Activated CD4-positive, alpha-beta memory T cell treated with anti-CD3 and anti-CD28 coated beads, Interleukin-2, amount 10 ng/mL, durations not matched to agents 7 days and 5 days (primary cell): ENCODE measurements at regions not wholly inside any gene's neighbourhood (a gene's known extent, or its start where the extent isn't known, plus 50 kb on each side); places are given as distances from the start of the nearest gene placed in this dataset.

Experiments used
- CTCF ChIA-PET: fragments of 350-600 bp; sonication (Branson Sonifier 250); formaldehyde crosslinking; loops from one replicate; lab custom pipeline; 2021; ENCODE audit warnings: antibody characterized with exemption, inconsistent platforms; lab: Charles Lee
- POLR2A ChIA-PET: fragments of 350-600 bp; sonication (Branson Sonifier 250); formaldehyde crosslinking; loops from one replicate; lab custom pipeline; 2021; ENCODE audit warnings: antibody characterized with exemption; lab: Charles Lee
- DNase-seq: peaks from one replicate; pipeline ENCODE4 v3.0.0-alpha.2; 2020
- H3K27ac Mint-ChIP-seq: one replicate; pipeline ENCODE4 v1.8.0; 2021; ENCODE audit warnings: mild to moderate bottlenecking, mixed read lengths
- H3K27me3 Mint-ChIP-seq: one replicate; pipeline ENCODE4 v1.8.0; 2021; ENCODE audit warnings: mixed read lengths
- H3K36me3 Mint-ChIP-seq: one replicate; pipeline ENCODE4 v1.8.0; 2021; ENCODE audit warnings: low read depth, mixed read lengths
- H3K4me1 Mint-ChIP-seq: one replicate; pipeline ENCODE4 v1.8.0; 2021; ENCODE audit warnings: mixed read lengths
- H3K4me3 Mint-ChIP-seq: one replicate; pipeline ENCODE4 v1.8.0; 2021; ENCODE audit warnings: mild to moderate bottlenecking, mixed read lengths
- H3K9me3 Mint-ChIP-seq: one replicate; pipeline ENCODE4 v1.8.0; 2021; ENCODE audit warnings: mixed read lengths

DNA sequence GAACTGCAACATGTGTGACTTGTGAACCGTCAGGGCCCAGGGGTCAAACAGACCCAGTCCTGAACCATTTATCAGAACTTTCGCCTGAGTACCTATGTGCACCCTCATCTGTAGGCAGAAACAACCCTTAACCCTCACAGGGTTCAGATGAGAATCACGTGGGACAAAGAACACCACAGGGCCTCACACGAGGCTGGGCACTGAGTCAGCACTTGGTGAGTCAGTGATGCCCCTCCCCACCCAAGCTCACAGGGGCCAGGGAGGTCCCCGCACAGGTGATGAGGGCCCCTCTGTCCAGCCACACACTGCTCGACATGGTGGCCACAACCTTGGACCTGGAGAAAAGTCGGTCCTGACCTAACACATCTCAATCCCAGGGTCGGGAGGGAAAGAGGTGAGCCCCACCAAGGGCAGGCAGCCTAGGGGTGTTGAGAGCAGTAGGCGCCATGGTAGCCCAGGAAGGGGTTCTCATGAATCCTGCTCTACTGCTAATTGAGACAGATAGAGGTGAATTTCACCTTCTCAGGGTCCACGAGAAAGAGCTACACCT lies 176.4 kb downstream of the SHANK2 start:
- CTCF ChIA-PET: no interaction called here
- Mint-ChIP-seq H3K4me3 (no peak overlapping the region), H3K36me3 (no peaks in the 10 kb centered on the region), H3K27ac (no peak overlapping the region), H3K9me3 (no peaks in the 10 kb centered on the region), H3K27me3 (no peaks in the 10 kb centered on the region), H3K4me1 (no peaks in the 10 kb centered on the region)
- POLR2A ChIA-PET: no interaction called here
- no peak for DNase-seq

DNA sequence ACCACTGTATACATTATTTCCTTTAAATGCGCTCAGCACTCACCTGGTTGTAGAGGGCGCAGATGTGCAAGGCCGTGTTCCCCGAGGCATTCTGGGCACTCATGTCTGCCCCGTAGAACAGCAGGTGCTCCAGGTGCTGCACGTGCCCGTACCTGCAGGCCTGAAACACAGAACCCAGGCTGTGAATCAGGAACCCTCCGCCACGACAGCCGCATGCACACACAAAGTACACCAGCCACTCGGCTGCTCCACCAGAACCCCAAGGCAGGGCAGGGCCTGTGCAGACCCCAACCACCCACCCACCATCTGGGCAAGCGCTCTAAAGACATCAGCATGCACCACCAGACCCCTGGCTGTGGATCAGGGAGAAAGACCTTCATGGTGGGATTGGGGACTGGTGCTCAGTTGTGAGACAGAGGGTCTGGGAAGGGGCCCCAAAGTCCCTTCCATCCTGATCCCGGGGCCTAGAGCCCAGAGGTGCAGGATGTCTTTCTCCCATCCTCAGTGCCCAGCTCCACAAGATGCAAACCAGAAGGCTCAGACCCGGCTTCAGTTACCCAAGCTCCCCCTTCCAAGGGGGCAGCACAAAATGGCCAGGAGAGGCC lies 177.2 kb downstream of the SHANK2 start:
- no peaks in the 10 kb centered on the region for H3K36me3 Mint-ChIP-seq
- CTCF ChIA-PET: no interaction called here
- no peak overlapping the region for H3K27ac Mint-ChIP-seq
- no peaks in the 10 kb centered on the region for H3K9me3 Mint-ChIP-seq
- POLR2A ChIA-PET: no interaction called here
- no peak overlapping the region for H3K4me3 Mint-ChIP-seq
- no peak for DNase-seq
- H3K4me1 Mint-ChIP-seq: no peaks in the 10 kb centered on the region
- H3K27me3 Mint-ChIP-seq: no peaks in the 10 kb centered on the region

DNA sequence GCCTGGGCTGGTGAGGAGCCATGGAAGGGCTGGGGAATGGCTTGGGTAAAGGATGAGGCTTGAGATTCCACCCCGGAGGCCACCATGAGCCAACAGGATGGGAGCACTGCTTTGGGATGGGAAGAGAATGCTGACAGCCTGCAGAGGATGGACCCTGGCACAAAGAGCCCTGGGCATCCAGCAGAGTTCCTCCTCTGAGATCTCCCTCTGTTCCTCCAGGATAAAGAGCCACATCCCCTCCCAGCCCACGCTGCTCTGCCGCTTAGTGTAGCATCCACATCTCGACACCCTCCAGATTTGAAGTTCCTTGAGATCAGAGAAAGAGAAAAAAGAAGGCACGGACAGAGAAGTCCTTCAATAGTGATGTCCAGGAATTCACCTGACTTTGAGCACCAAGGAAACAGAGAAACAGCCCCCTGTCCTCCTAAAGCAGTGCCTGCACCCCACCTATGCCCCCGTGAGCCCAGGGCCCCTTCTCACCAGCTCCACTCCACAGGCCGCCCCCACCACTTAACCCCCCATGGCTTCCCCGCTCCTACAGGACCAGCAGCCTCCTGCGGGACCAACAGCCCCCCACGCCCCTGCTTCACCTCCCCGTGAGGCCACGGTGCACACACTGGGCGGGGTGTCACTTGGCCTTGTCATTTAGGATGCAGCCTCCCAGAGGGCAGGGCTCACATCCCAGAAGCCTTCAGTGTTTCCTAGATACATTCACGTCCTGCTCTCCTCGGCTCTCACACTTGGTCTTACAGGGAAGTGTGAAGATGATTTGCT lies 180.5 kb downstream of the SHANK2 start:
- no peak overlapping the region for H3K27ac Mint-ChIP-seq
- no peak for DNase-seq
- no peaks in the 10 kb centered on the region for H3K36me3 Mint-ChIP-seq
- no peaks in the 10 kb centered on the region for H3K4me1 Mint-ChIP-seq
- no peak overlapping the region for H3K4me3 Mint-ChIP-seq
- H3K27me3 Mint-ChIP-seq: no peaks in the 10 kb centered on the region
- no peaks in the 10 kb centered on the region for H3K9me3 Mint-ChIP-seq
- POLR2A ChIA-PET: no interaction called here
- CTCF ChIA-PET: no interaction called here

DNA sequence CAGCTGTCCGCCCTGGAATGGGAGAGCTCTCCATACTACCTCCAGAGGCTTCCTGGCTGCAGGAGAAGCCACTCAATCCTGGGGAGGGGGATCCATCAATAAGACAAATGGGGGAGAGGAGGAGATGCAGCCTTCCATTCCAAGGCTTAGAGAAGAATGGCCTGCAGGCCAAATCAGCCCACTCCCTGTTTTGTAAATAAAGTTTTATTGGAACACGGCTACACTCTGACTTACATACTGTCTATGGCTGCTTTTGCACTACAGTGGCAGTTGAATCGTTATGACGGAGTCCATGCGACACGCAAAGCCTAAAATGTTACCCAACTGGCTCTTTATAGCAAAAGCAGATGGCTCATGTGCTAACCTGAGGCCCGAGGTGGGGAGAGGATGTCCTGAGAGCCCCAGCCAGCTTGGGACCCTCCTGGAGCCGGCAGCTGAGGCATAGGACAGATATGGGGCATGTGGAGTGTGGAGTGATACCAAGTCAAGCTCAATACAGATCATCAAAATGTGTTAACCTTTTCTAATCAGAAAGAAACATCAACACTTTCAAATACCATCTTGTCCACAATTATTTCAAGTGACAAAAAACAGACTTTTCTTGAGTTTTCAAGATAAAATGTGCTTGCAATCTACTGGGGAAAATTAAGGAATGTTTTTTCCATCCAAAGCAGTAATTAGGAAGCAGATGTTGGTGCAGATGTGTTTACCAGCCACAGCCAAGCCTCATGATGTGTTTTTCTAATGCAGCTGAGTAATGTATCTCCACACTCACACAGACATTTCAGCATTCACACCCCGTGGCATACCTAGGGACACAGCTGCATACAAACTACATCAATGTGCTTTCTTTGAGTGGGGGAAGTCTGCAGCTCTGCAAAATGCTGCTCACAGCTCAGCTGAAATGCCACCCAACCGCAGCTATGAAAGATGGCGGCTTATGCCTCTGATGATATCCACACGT lies 181.6 kb downstream of the SHANK2 start:
- no peaks in the 10 kb centered on the region for H3K9me3 Mint-ChIP-seq
- no peak overlapping the region for H3K4me3 Mint-ChIP-seq
- DNase-seq: no peak
- ChIA-PET CTCF (no interaction called here), POLR2A (no interaction called here)
- H3K36me3 Mint-ChIP-seq: no peaks in the 10 kb centered on the region
- no peaks in the 10 kb centered on the region for H3K27me3 Mint-ChIP-seq
- no peaks in the 10 kb centered on the region for H3K4me1 Mint-ChIP-seq
- H3K27ac Mint-ChIP-seq: no peak overlapping the region

DNA sequence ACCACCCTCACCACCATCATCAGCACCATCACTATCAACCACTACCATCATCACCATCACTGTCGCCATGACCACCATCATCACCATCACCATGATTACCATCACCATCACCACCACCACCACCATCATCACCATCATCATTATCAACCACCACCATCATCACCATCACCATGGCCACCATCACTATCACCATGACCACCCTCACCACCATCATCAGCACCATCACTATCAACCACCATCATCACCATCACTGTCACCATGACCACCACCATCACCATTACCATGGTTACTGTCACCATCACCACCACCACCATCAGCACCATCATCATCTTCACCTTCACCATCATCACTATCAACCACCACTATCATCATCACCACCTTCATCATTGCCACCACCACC lies 183.4 kb downstream of the SHANK2 start:
- H3K4me1 Mint-ChIP-seq: no peaks in the 10 kb centered on the region
- DNase-seq: no peak
- POLR2A ChIA-PET: no interaction called here
- CTCF ChIA-PET: no interaction called here
- H3K9me3 Mint-ChIP-seq: no peaks in the 10 kb centered on the region
- no peaks in the 10 kb centered on the region for H3K27me3 Mint-ChIP-seq
- no peaks in the 10 kb centered on the region for H3K36me3 Mint-ChIP-seq
- H3K4me3 Mint-ChIP-seq: no peak overlapping the region
- H3K27ac Mint-ChIP-seq: no peak overlapping the region

DNA sequence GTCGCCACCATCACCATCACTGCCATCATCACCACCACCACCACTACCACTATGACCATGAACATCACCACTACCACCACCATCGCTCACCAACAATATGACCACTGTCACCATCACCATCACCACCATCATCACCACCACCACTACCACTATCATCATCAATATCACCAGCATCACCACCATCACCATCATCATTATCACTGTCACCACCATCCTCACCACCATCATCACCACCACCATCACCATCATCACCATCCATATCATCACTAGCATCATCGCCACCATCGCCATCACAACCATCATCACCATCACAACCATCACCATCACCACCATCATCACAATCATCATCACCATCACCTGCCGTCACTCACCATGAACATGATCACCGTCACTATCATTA lies 184.6 kb downstream of the SHANK2 start:
- POLR2A ChIA-PET: no interaction called here
- DNase-seq: no peak
- Mint-ChIP-seq H3K27ac (no peak overlapping the region), H3K9me3 (no peaks in the 10 kb centered on the region), H3K36me3 (no peaks in the 10 kb centered on the region), H3K4me1 (no peaks in the 10 kb centered on the region), H3K4me3 (no peak overlapping the region), H3K27me3 (no peaks in the 10 kb centered on the region)
- CTCF ChIA-PET: no interaction called here

DNA sequence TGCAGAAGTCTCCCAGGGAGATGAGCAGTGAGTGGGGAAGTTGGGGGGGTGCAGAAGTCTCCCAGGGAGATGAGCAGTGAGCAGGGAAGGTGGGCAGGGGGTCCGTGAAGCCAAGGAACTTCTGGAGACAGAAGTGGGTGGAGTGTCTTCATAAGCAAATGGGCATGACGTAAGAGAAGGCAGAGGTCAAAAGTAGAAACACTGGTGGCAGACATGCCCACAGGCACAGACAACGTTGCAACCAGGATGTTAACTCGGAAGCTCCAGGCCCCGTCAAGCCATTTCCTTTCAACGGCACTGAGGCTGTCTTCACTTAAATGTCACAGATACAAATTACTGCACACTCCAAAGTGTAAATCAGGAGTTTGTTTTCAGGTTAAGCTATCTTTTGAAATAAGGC lies 186.1 kb downstream of the SHANK2 start:
- no peak overlapping the region for H3K27ac Mint-ChIP-seq
- ChIA-PET POLR2A (no interaction called here), CTCF (no interaction called here)
- no peaks in the 10 kb centered on the region for H3K4me1 Mint-ChIP-seq
- no peak overlapping the region for H3K4me3 Mint-ChIP-seq
- DNase-seq: no peak
- no peaks in the 10 kb centered on the region for H3K27me3 Mint-ChIP-seq
- H3K9me3 Mint-ChIP-seq: no peaks in the 10 kb centered on the region
- H3K36me3 Mint-ChIP-seq: no peaks in the 10 kb centered on the region

DNA sequence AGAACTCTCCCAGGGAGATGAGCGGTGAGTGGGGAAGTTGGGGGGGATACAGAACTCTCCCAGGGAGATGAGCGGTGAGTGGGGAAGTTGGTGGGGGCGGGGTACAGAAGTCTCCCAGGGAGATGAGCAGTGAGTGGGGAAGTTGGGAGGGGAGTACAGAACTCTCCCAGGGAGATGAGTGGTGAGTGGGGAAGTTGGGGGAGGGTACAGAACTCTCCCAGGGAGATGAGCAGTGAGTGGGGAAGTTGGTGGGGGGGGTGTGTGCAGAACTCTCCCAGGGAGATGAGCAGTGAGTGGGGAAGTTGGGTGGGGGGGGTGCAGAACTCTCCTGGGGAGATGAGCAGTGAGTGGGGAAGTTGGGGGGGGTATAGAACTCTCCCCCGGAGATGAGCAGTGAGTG lies 186.5 kb downstream of the SHANK2 start:
- Mint-ChIP-seq H3K27me3 (no peaks in the 10 kb centered on the region), H3K4me3 (no peak overlapping the region), H3K27ac (no peak overlapping the region), H3K4me1 (no peaks in the 10 kb centered on the region), H3K9me3 (no peaks in the 10 kb centered on the region), H3K36me3 (no peaks in the 10 kb centered on the region)
- DNase-seq: no peak
- POLR2A ChIA-PET: no interaction called here
- CTCF ChIA-PET: no interaction called here

DNA sequence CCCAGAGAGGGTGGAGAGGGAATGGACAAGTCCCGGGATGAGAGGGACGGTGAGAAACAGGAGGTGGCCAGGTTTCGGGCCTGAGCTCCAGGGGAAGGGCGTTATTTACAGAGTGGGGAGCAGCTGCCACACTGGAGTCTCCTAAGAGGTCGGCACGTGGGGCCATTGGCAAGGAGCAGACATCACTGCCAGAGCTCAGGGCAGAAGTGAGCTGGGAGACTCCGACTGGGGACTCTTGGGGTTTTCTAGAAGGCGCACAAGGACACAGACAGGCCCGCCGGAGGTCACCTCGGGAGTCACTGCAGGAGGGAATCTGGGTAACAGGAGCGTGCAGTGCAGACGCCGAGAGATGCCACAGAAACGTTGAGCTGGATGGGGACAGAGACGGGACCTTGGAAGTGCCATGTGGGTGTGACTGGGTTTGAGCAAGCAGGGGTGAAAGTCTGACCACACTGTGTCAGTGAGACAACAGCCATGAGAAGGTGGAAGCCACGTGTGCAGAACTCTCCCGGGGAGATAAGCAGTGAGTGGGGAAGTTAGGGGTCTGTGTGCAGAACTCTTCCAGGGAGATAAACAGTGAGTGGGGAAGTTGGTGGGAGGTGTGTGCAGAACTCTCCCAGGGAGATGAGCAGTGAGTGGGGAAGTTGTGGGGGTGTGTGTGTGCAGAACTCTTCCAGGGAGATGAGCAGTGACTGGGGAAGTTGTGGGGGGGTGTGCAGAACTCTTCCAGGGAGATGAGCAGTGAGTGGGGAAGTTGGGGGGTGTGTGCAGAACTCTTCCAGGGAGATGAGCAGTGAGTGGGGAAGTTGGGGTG lies 187.5 kb downstream of the SHANK2 start:
- CTCF ChIA-PET: no interaction called here
- POLR2A ChIA-PET: no interaction called here
- no peak for DNase-seq
- Mint-ChIP-seq H3K36me3 (no peaks in the 10 kb centered on the region), H3K4me1 (no peaks in the 10 kb centered on the region), H3K9me3 (no peaks in the 10 kb centered on the region), H3K27me3 (no peaks in the 10 kb centered on the region), H3K27ac (no peak overlapping the region), H3K4me3 (no peak overlapping the region)

DNA sequence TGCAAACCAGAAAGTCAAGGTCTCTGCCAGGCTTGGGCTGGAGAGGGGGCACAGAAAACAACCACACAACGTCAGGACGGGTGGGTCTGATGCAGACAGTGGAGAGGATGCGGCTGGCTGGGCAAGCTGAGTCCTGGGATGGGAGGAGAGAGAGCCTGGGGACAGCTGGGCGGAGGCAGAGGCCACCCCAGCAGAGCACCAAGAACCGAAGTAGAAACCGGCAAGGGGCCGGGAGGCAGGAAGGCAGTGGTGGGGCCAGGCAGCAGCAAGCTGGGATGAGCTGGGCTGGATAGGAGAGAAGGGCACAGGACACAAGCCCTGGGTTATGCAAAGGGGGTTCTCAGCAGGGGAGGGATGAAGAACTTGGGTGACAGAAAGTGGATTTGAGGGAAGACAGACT lies 188.2 kb downstream of the SHANK2 start:
- ChIA-PET POLR2A (no interaction called here), CTCF (no interaction called here)
- H3K4me1 Mint-ChIP-seq: no peaks in the 10 kb centered on the region
- no peak overlapping the region for H3K27ac Mint-ChIP-seq
- H3K4me3 Mint-ChIP-seq: no peak overlapping the region
- H3K27me3 Mint-ChIP-seq: no peaks in the 10 kb centered on the region
- peaks cover 1% of the 10 kb centered on the region for H3K9me3 Mint-ChIP-seq
- DNase-seq: no peak
- no peaks in the 10 kb centered on the region for H3K36me3 Mint-ChIP-seq

DNA sequence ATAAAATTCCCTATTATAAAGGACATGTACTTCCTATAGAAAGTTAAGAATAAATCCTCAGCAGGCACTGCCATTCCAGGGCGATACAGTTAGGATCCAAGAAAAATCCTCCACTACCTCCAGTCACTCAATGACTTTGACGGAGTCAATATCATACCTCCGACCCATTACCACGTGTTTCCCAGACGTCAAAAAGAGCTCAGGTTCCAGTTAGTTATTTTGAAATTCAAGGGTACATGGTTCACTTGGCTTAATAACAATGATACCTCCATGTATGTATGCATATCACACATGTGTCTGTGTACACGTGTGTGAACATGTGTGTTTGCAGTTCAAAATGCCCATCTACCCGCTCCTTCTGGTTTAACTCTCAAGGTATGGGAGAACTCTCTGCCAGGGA lies 189.2 kb downstream of the SHANK2 start:
- Mint-ChIP-seq H3K4me1 (no peaks in the 10 kb centered on the region), H3K27ac (no peak overlapping the region), H3K4me3 (no peak overlapping the region), H3K36me3 (no peaks in the 10 kb centered on the region), H3K27me3 (no peaks in the 10 kb centered on the region), H3K9me3 (peaks cover 2% of the 10 kb centered on the region)
- CTCF ChIA-PET: no interaction called here
- POLR2A ChIA-PET: no interaction called here
- no peak for DNase-seq

DNA sequence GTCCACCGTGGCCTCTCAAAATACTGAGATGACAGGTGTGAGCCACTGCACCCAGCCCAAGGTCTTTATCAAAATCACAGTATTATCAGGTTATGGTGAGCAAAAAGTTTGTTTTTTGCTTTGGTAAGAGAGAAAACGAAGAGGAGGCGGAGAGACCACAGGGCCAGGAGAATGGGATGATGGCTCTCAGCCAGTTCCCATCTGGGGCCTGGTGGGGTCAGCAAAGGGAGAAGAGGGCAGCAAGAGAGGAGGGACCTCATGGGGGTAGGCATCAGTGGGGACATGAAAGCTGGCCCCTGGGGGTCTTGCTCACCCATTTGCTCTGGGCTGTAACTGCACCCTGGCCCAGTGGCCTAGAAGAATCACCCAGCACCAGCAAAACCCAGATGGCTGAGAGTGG lies 190.2 kb downstream of the SHANK2 start:
- POLR2A ChIA-PET: no interaction called here
- Mint-ChIP-seq H3K27me3 (no peaks in the 10 kb centered on the region), H3K4me3 (no peak overlapping the region), H3K4me1 (no peaks in the 10 kb centered on the region), H3K9me3 (peaks cover 2% of the 10 kb centered on the region), H3K27ac (no peak overlapping the region), H3K36me3 (no peaks in the 10 kb centered on the region)
- DNase-seq: no peak
- CTCF ChIA-PET: no interaction called here
